Rectal smooth muscle tissue (tissue), 1 donor: ENCODE measurements at regions not wholly inside any gene's neighbourhood (a gene's known extent, or its start where the extent isn't known, plus 50 kb on each side); places are given as distances from the start of the nearest gene placed in this dataset.

Experiments
- H3K27ac ChIP-seq: one replicate; pipeline ENCODE4 v1.7.0; 2013; ENCODE audit warnings: low read depth, low read length, inconsistent platforms
- H3K27me3 ChIP-seq: one replicate; pipeline ENCODE4 v1.7.0; 2013; ENCODE audit warnings: low read length; ENCODE audit not compliant: control insufficient read depth, insufficient read depth
- H3K36me3 ChIP-seq: one replicate; pipeline ENCODE4 v1.7.0; 2013; ENCODE audit warnings: low read length; ENCODE audit not compliant: control insufficient read depth, insufficient read depth
- H3K4me1 ChIP-seq: one replicate; pipeline ENCODE4 v1.7.0; 2013; ENCODE audit warnings: low read length; ENCODE audit not compliant: control insufficient read depth, insufficient read depth
- H3K4me3 ChIP-seq: one replicate; pipeline ENCODE4 v1.7.0; 2013; ENCODE audit warnings: low read length
- H3K9ac ChIP-seq: one replicate; pipeline ENCODE4 v1.7.0; 2013; ENCODE audit warnings: low read length

- H3K9ac ChIP-seq: no peak overlapping the region
- H3K27ac ChIP-seq: no peak overlapping the region
- H3K4me1 ChIP-seq: peaks cover 2% of the 10 kb centered on the region
- no peak overlapping the region for H3K4me3 ChIP-seq
- no peaks in the 10 kb centered on the region for H3K36me3 ChIP-seq
- no peaks in the 10 kb centered on the region for H3K27me3 ChIP-seq
Measured at GRCh38 chr6:105804000-105804399, 282.1 kb upstream of the PRDM1 start.

- no peaks in the 10 kb centered on the region for H3K27me3 ChIP-seq
- H3K36me3 ChIP-seq: no peaks in the 10 kb centered on the region
- H3K27ac ChIP-seq: no peak overlapping the region
- H3K4me1 ChIP-seq: peaks cover 2% of the 10 kb centered on the region
- no peak overlapping the region for H3K4me3 ChIP-seq
- no peak overlapping the region for H3K9ac ChIP-seq
Measured at GRCh38 chr6:105803442-105803841, 282.7 kb upstream of the PRDM1 start.

GRCh38 chr6:105802703-105803102 lies 283.4 kb upstream of the PRDM1 start:
- H3K4me1 ChIP-seq: peaks cover 2% of the 10 kb centered on the region
- H3K4me3 ChIP-seq: no peak overlapping the region
- no peak overlapping the region for H3K9ac ChIP-seq
- no peak overlapping the region for H3K27ac ChIP-seq
- H3K27me3 ChIP-seq: no peaks in the 10 kb centered on the region
- H3K36me3 ChIP-seq: no peaks in the 10 kb centered on the region

GRCh38 chr6:105800871-105801270 lies 285.3 kb upstream of the PRDM1 start:
- Histone ChIP-seq H3K27ac (no peak overlapping the region), H3K4me1 (peaks cover 2% of the 10 kb centered on the region), H3K36me3 (no peaks in the 10 kb centered on the region), H3K27me3 (no peaks in the 10 kb centered on the region), H3K9ac (no peak overlapping the region), H3K4me3 (no peak overlapping the region)

GRCh38 chr6:105800398-105800797 lies 285.7 kb upstream of the PRDM1 start:
- Histone ChIP-seq H3K27me3 (no peaks in the 10 kb centered on the region), H3K27ac (no peak overlapping the region), H3K4me3 (no peak overlapping the region), H3K4me1 (peaks cover 2% of the 10 kb centered on the region), H3K36me3 (no peaks in the 10 kb centered on the region), H3K9ac (no peak overlapping the region)

GRCh38 chr6:105799056-105799455 lies 287.1 kb upstream of the PRDM1 start:
- no peaks in the 10 kb centered on the region for H3K36me3 ChIP-seq
- no peak overlapping the region for H3K9ac ChIP-seq
- peaks cover 2% of the 10 kb centered on the region for H3K4me1 ChIP-seq
- H3K4me3 ChIP-seq: no peak overlapping the region
- H3K27ac ChIP-seq: no peak overlapping the region
- H3K27me3 ChIP-seq: no peaks in the 10 kb centered on the region

GRCh38 chr6:105797983-105798453 lies 288.1 kb upstream of the PRDM1 start:
- H3K9ac ChIP-seq: no peak overlapping the region
- no peaks in the 10 kb centered on the region for H3K27me3 ChIP-seq
- H3K4me1 ChIP-seq: peaks cover 2% of the 10 kb centered on the region
- no peak overlapping the region for H3K27ac ChIP-seq
- no peak overlapping the region for H3K4me3 ChIP-seq
- H3K36me3 ChIP-seq: no peaks in the 10 kb centered on the region

- no peak overlapping the region for H3K27ac ChIP-seq
- no peaks in the 10 kb centered on the region for H3K27me3 ChIP-seq
- peaks cover 2% of the 10 kb centered on the region for H3K4me1 ChIP-seq
- H3K36me3 ChIP-seq: no peaks in the 10 kb centered on the region
- H3K9ac ChIP-seq: no peak overlapping the region
- H3K4me3 ChIP-seq: no peak overlapping the region
Measured at GRCh38 chr6:105797286-105797979, 288.7 kb upstream of the PRDM1 start.

GRCh38 chr6:105795913-105796517 lies 290.1 kb upstream of the PRDM1 start:
- Histone ChIP-seq H3K4me1 (peaks cover 2% of the 10 kb centered on the region), H3K4me3 (no peak overlapping the region), H3K9ac (no peak overlapping the region), H3K36me3 (no peaks in the 10 kb centered on the region), H3K27me3 (no peaks in the 10 kb centered on the region), H3K27ac (no peak overlapping the region)

- no peaks in the 10 kb centered on the region for H3K36me3 ChIP-seq
- peaks cover 2% of the 10 kb centered on the region for H3K4me1 ChIP-seq
- no peak overlapping the region for H3K9ac ChIP-seq
- no peaks in the 10 kb centered on the region for H3K27me3 ChIP-seq
- no peak overlapping the region for H3K4me3 ChIP-seq
- H3K27ac ChIP-seq: no peak overlapping the region
Measured at GRCh38 chr6:105795366-105795765, 290.8 kb upstream of the PRDM1 start.

GRCh38 chr6:105794870-105795269 lies 291.3 kb upstream of the PRDM1 start:
- peaks cover 2% of the 10 kb centered on the region for H3K4me1 ChIP-seq
- no peak overlapping the region for H3K27ac ChIP-seq
- H3K4me3 ChIP-seq: no peak overlapping the region
- no peaks in the 10 kb centered on the region for H3K27me3 ChIP-seq
- H3K9ac ChIP-seq: no peak overlapping the region
- no peaks in the 10 kb centered on the region for H3K36me3 ChIP-seq

- Histone ChIP-seq H3K4me1 (peaks cover 2% of the 10 kb centered on the region), H3K27ac (no peak overlapping the region), H3K4me3 (no peak overlapping the region)
Measured at GRCh38 chr6:105794239-105794638, 291.9 kb upstream of the PRDM1 start.

GRCh38 chr6:105793130-105793529 lies 293.0 kb upstream of the PRDM1 start:
- Histone ChIP-seq H3K4me1 (no peaks in the 10 kb centered on the region), H3K4me3 (no peak overlapping the region)

More at GRCh38 chr6:105794239-105794638, 291.9 kb upstream of the PRDM1 start:
- Histone ChIP-seq H3K27me3 (no peaks in the 10 kb centered on the region), H3K9ac (no peak overlapping the region), H3K36me3 (no peaks in the 10 kb centered on the region)

More at GRCh38 chr6:105793130-105793529, 293.0 kb upstream of the PRDM1 start:
- no peak overlapping the region for H3K9ac ChIP-seq
- no peaks in the 10 kb centered on the region for H3K27me3 ChIP-seq
- H3K36me3 ChIP-seq: no peaks in the 10 kb centered on the region
- H3K27ac ChIP-seq: no peak overlapping the region
